Esophagus (tissue), 2 donors: ENCODE measurements at regions not wholly inside any gene's neighbourhood (a gene's known extent, or its start where the extent isn't known, plus 50 kb on each side); places are given as distances from the start of the nearest gene placed in this dataset.

Experiments
- H3K27ac ChIP-seq, 2 donors: one replicate each; pipeline ENCODE4 v1.5.1; 2013; ENCODE audit warnings: low read depth in 2 of 2, mild to moderate bottlenecking in 2 of 2, inconsistent platforms in 1 of 2, low read length in 1 of 2, moderate library complexity in 1 of 2
- H3K27me3 ChIP-seq, 2 donors: one replicate each; pipeline ENCODE4 v1.6.1; 2013; ENCODE audit warnings: low read length in 2 of 2, control low read depth in 1 of 2, mild to moderate bottlenecking in 1 of 2; ENCODE audit not compliant: insufficient read depth in 2 of 2, control insufficient read depth in 1 of 2
- H3K36me3 ChIP-seq, 2 donors: one replicate each; pipeline ENCODE4 v1.6.1; 2013; ENCODE audit warnings: low read length in 1 of 2; ENCODE audit not compliant: control insufficient read depth in 2 of 2, insufficient read depth in 2 of 2
- H3K4me1 ChIP-seq, 2 donors: one replicate each; pipeline ENCODE4 v1.6.1; 2013; ENCODE audit warnings: low read length in 1 of 2; ENCODE audit not compliant: control insufficient read depth in 2 of 2, insufficient read depth in 2 of 2
- H3K4me3 ChIP-seq, 2 donors: one replicate each; pipeline ENCODE4 v1.5.1; 2013; ENCODE audit warnings: low read length in 2 of 2, mild to moderate bottlenecking in 2 of 2, low read depth in 1 of 2, moderate library complexity in 1 of 2
- H3K9me3 ChIP-seq, 2 donors: one replicate each; pipeline ENCODE4 v1.6.1; 2013; ENCODE audit warnings: mild to moderate bottlenecking in 2 of 2, low read depth in 1 of 2, low read length in 1 of 2, moderate library complexity in 1 of 2; ENCODE audit not compliant: control insufficient read depth in 2 of 2, insufficient read depth in 1 of 2
- WGBS, 2 donors: extraction: QIAGEN DNeasy Blood & Tissue Kit; methylation state at CpG; one replicate each; pipeline ENCODE4 v1.1.7; 2013; 5-methylcytosine and 5-hydroxymethylcytosine counted together
- donor health status: healthy with polysubstance abuse.
- donor health status: Bipolar disorder and iron deficiency.

DNA sequence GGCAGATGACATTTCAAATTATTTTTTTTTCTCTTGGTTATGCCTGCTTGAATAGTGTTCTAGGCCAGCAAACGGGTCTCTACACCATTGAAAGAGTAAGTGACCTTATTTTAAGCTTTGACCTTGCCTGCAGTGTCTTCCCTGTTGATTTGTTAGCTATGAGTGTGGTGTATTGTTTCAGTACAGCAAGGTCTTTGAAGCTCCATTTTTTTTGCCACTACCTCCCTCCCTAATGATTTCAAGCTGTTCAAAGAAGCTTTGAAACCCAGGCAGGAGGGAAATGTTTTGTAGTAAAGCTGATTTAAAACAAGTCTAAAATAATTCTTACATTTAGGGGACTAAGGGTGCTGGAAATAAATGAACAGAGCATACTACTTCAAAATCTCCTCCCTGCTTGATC lies 1249.8 kb downstream of the ROBO1 start:
- no peaks in the 10 kb centered on the region for H3K4me1 ChIP-seq
- no peaks in the 10 kb centered on the region for H3K27me3 ChIP-seq
- H3K36me3 ChIP-seq: no peaks in the 10 kb centered on the region
- no peaks in the 10 kb centered on the region for H3K9me3 ChIP-seq
- no peak overlapping the region for H3K27ac ChIP-seq
- WGBS, 2 donors: 42 to 47% methylated on average over 1 of the region's 1 CpG
- H3K4me3 ChIP-seq: no peak overlapping the region

DNA sequence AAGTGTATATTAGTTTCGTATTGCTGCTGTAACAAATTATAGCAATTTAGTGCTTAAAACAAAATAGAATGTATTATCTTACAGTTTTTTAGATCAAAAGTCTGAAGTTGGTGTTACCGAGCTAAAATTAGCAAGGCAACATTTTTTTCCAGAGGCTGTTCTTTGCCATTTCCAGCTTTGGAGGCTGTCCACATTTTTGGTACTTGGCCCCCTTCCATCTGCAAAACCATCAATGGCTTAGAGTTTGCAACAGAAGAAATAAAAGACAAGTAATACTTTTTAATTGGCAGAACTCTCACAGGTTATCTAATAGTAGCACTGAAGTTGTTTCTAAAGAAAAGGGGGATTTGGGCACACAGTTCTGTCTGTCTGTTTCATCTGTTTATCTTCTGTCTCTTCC lies 1248.5 kb downstream of the ROBO1 start:
- Histone ChIP-seq H3K9me3 (no peaks in the 10 kb centered on the region), H3K27me3 (no peaks in the 10 kb centered on the region), H3K36me3 (no peaks in the 10 kb centered on the region), H3K4me1 (no peaks in the 10 kb centered on the region), H3K27ac (no peak overlapping the region), H3K4me3 (no peak overlapping the region)
- WGBS, 2 donors: 59 to 60% methylated on average over 2 of the region's 2 CpGs

- H3K27me3 ChIP-seq: no peaks in the 10 kb centered on the region
- WGBS, 2 donors: 49 to 79% methylated on average over 3 of the region's 3 CpGs
- no peaks in the 10 kb centered on the region for H3K36me3 ChIP-seq
- no peak overlapping the region for H3K27ac ChIP-seq
- no peaks in the 10 kb centered on the region for H3K9me3 ChIP-seq
- H3K4me1 ChIP-seq: no peaks in the 10 kb centered on the region
- H3K4me3 ChIP-seq: no peak overlapping the region
These were observed 1238.2 kb downstream of the ROBO1 start for GRCh38 chr3:78529601-78530000.

GRCh38 chr3:78540485-78540884 lies 1227.3 kb downstream of the ROBO1 start:
- Histone ChIP-seq H3K36me3 (no peaks in the 10 kb centered on the region), H3K27me3 (no peaks in the 10 kb centered on the region), H3K4me1 (no peaks in the 10 kb centered on the region), H3K27ac (no peak overlapping the region), H3K4me3 (no peak overlapping the region), H3K9me3 (no peaks in the 10 kb centered on the region)
- 80 to 85% methylated on average over 2 of the region's 2 CpGs for WGBS, 2 donors

DNA sequence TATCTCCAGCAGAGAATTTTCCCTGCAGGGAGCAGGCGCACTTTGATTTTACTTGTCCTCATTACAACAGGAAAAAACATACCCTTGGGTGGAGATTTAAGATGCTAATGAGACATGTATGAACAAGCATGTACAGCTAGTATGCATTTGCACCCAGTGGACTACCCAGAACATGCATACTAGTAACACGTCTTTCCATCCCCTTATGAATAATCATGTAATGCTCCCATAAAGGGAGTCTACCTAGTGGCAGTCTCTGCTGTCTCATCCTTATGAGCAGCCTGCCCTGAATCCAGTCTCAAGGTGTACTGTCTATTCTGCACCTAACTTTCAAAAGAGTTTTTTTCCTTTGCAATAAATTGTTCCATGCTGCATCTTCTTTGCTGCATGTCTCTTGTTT lies 1222.0 kb downstream of the ROBO1 start:
- no peaks in the 10 kb centered on the region for H3K4me1 ChIP-seq
- H3K27ac ChIP-seq: no peak overlapping the region
- 90 to 93% methylated on average over 2 of the region's 2 CpGs for WGBS, 2 donors
- no peaks in the 10 kb centered on the region for H3K27me3 ChIP-seq
- no peaks in the 10 kb centered on the region for H3K9me3 ChIP-seq
- H3K4me3 ChIP-seq: no peak overlapping the region
- no peaks in the 10 kb centered on the region for H3K36me3 ChIP-seq
